NCI-H128 (cell line): ENCODE measurements at regions not wholly inside any gene's neighbourhood (a gene's known extent, or its start where the extent isn't known, plus 50 kb on each side); places are given as distances from the start of the nearest gene placed in this dataset.

ENCODE experiments used
- DNase-seq: peaks from one replicate; lab custom pipeline; 2025; ENCODE audit not compliant: unreplicated experiment; lab: John Stamatoyannopoulos, UW

GRCh38 chr16:5837007-5837670 lies 739.5 kb upstream of the EEF2KMT start:
- no peak for DNase-seq

GRCh38 chr16:5835876-5836275 lies 738.3 kb upstream of the EEF2KMT start:
- no peak for DNase-seq

GRCh38 chr16:5826332-5826731 lies 728.7 kb upstream of the EEF2KMT start:
- DNase-seq, result no peak

GRCh38 chr16:5820472-5820871 lies 722.9 kb upstream of the EEF2KMT start:
- DNase-seq, result no peak

- DNase-seq, result no peak
Measured at GRCh38 chr16:5815570-5816237, 718.1 kb upstream of the EEF2KMT start.

- DNase-seq, result no peak
Measured at GRCh38 chr16:5801396-5801795, 703.8 kb upstream of the EEF2KMT start.

- no peak for DNase-seq
Measured at GRCh38 chr16:5793556-5793955, 696.0 kb upstream of the EEF2KMT start.

GRCh38 chr16:5791011-5791657 lies 693.5 kb upstream of the EEF2KMT start:
- no peak for DNase-seq

GRCh38 chr16:5790512-5790911 lies 692.9 kb upstream of the EEF2KMT start:
- no peak for DNase-seq

- no peak for DNase-seq
Measured at GRCh38 chr16:5789033-5789432, 691.4 kb upstream of the EEF2KMT start.

- DNase-seq, result no peak
Measured at GRCh38 chr16:5781436-5781835, 683.8 kb upstream of the EEF2KMT start.

GRCh38 chr16:5776876-5777275 lies 679.3 kb upstream of the EEF2KMT start:
- DNase-seq, result no peak

GRCh38 chr16:5775916-5776315 lies 678.3 kb upstream of the EEF2KMT start:
- no peak for DNase-seq

- no peak for DNase-seq
Measured at GRCh38 chr16:5770118-5770517, 672.5 kb upstream of the EEF2KMT start.

- no peak for DNase-seq
Measured at GRCh38 chr16:5769513-5769912, 671.9 kb upstream of the EEF2KMT start.

- DNase-seq, result no peak
Measured at GRCh38 chr16:5768445-5768844, 670.9 kb upstream of the EEF2KMT start.

GRCh38 chr16:5763176-5763575 lies 665.6 kb upstream of the EEF2KMT start:
- no peak for DNase-seq

- DNase-seq, result no peak
Measured at GRCh38 chr16:5762362-5762761, 664.8 kb upstream of the EEF2KMT start.

GRCh38 chr16:5761592-5761991 lies 664.0 kb upstream of the EEF2KMT start:
- no peak for DNase-seq

- DNase-seq, result no peak
Measured at GRCh38 chr16:5758281-5758680, 660.7 kb upstream of the EEF2KMT start.

GRCh38 chr16:5756969-5757368 lies 659.4 kb upstream of the EEF2KMT start:
- DNase-seq, result no peak

GRCh38 chr16:5753381-5753780 lies 655.8 kb upstream of the EEF2KMT start:
- DNase-seq, result no peak
